GM11168 (cell line): ENCODE measurements at regions not wholly inside any gene's neighbourhood (a gene's known extent, or its start where the extent isn't known, plus 50 kb on each side); places are given as distances from the start of the nearest gene placed in this dataset.

ENCODE experiments used
- in situ Hi-C: fragments of 300-500 bp; cut with MboI; formaldehyde crosslinking; loops from one replicate; pipeline ENCODE4 v1.12.0; 2022; ENCODE audit warnings: low sequenced_read_pairs; ENCODE audit not compliant: unreplicated experiment

DNA sequence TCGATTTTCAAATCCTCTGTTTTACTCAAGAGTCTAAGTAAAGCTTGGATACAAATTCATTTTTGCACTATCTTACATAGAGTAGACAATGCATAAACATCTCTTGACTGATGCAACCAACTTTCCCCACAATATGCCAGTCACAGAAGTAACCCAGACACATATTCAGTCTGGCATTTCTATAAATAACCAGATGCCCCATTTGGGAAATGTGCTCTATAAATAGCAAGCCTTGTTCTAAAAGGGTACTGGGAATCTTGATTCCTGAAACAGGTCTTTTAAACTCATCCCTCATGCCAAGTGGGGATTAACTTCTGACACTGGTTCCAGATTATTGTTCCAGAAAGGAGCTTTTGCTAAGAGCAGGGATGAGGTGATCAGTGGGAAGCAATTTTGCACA is 411.7 kb downstream of the EPM2A start:
- in situ Hi-C loops = no loop called here

DNA sequence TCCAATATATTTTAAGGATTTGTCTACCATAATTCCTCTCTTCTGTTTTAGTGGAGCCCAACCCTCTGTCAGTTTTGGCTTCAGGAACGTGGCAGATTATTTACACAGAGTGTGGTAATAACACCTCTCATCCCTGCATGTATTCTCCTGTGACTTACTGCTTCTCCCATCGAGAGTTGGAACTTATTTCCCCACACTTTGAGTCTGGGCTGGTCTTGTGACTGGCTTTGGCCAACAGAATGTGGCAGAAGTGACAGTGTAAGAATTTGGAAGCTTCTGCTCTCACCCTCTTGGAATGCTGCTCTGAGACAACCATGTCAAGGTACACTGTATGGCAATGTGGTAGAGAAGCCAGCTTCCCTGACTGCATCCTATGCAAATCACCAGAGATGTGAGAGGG is 407.7 kb downstream of the EPM2A start:
- in situ Hi-C loops = no loop called here

- in situ Hi-C loops = no loop called here
These were observed 406.1 kb downstream of the EPM2A start for GRCh38 chr6:145329257-145329656.

- in situ Hi-C loops = no loop called here
These were observed 404.3 kb downstream of the EPM2A start for GRCh38 chr6:145331066-145331465.

GRCh38 chr6:145332011-145332410 is 403.3 kb downstream of the EPM2A start:
- in situ Hi-C loops = no loop called here

GRCh38 chr6:145336119-145336518 is 399.2 kb downstream of the EPM2A start:
- in situ Hi-C loops = no loop called here

DNA sequence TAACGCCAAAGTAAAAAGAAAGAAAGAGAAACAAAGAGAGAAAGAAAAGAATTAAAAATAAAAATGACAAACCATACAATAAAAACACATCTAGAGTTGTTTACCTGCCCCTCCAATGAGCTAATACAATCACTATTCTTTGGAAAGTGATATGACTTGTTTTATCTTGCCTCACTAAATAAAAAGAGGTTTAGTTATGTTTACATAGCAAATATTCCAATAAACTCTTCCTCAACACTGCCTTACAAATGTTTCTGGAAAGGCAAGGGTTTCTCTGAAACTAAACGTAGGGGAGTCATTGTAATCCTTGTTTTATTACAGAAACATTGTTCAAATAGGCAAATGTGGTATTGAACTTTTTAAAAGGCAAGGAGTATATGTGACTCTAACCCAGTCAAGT is 396.2 kb downstream of the EPM2A start:
- in situ Hi-C loops = no loop called here

- in situ Hi-C loops = no loop called here
These were observed 395.1 kb downstream of the EPM2A start for GRCh38 chr6:145340256-145340655.

GRCh38 chr6:145345094-145345493 is 390.2 kb downstream of the EPM2A start:
- in situ Hi-C loops = no loop called here

- in situ Hi-C loops = no loop called here
These were observed 388.1 kb downstream of the EPM2A start for GRCh38 chr6:145347216-145347615.

DNA sequence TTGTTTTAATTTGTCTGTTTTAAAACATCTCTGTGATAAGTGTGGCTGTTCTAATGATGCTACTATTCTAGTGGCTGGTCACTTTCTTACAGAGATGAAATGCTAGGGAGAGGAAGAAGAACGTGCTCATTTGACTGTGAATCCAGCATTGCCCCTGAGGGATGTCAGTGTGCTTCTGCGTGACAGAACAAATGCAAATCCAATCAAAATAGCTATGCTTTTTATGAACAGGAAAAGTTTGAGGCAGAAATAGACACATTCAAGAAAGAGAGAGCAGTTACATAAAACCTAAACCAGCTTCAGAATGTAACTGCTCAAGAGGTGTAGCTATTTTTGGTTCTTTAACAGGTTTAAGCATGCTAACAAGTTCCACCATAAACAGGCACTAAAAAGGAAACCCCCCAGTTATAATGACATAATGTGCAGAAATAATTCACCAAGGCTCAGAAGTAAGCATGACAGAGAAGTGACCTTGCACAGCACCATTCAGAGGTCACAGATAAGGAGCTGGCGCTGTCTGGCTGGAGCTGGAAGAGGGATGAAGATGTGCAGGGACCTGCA is 385.3 kb downstream of the EPM2A start:
- in situ Hi-C loops = no loop called here

DNA sequence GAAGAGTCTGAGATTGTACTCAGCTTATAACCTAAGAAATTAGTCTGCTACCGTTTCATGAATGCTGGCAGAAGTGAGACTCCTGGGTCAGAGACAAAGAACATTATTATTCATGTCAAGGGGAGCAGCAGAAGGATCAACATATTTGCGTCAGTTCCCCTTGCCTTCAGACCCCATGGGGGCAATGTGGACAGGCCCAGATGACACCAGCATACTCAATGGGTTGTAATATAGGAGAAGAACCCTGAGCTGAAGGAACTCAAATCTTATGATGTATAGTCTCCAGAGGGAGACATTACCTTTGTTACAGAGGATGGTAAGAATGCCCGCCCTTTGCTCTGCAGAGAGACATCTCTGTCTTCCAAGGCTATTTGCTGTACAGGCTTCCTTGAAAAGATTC is 384.4 kb downstream of the EPM2A start:
- in situ Hi-C loops = no loop called here

DNA sequence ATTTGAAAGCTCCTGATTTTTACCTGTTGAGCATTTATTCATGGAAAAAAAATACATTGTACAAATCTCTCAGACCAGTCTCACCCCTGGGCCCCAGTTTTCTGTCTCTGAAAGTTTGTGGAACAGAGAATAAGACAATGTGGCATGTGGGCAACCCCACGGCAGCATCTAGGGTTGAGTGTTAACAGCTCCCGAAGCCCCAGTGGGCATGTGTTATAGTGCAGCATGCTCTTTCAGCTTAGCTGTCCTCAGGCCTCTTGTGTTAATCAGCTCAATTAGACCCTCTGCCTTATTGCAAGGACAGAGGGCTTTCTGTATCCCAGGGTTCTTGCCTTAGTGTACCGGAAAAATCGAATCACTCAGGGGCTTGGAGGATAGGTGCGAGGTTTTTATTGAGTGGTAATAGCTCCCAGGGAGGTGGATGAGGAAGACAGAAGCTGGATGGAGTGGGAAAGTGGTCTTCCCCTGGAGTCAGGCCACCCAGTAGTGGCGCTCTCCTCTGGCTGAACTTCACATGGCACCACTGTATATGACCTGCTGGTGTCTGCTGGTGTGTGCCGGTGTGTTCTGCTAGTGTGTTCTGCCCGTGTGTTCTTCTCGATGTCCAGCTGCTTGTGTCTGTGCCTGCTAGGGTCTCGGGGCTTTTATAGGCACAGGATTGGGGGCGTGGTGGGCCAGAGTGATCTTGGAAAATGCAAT is 382.8 kb downstream of the EPM2A start:
- in situ Hi-C loops = no loop called here

GRCh38 chr6:145360865-145361264 is 374.5 kb downstream of the EPM2A start:
- in situ Hi-C loops = no loop called here

DNA sequence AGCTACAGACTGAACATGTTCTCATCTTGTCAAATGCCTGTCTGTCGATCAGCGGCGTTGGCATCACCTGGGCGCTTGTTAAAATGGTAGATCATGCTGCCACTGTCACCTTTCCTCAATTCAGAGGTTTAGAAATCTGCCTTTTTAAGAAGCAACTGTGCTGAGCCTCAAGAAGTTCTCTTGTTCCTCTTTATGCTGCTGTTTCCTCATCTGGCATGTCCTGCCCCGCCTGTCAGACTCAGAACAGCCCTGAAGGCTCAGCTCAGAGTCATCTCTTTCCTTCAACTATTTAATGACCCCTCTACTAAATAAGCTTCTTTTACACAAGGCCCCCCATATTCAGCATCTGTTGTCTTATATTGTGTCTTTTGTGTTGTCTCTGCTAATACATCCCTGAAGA is 368.2 kb downstream of the EPM2A start:
- in situ Hi-C loops = no loop called here

DNA sequence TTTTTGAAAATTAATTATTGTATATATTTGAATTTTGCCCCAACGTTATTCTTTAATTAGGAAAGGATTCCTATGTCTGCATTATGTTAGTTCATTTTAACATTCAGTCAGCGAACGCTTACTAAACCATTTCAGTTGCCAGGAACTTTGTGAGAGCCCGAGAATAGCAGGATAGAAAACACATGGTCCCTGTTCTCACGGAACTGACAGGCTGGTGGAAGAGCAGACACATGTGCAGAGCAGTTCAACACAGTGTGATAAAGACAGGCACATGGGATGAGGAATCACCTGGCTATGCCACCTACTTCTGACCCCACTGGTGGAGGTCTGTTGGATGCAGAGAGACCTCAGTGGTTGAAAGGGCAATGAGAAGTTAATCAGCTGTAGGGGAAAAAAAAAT is 367.2 kb downstream of the EPM2A start:
- in situ Hi-C loops = no loop called here

- in situ Hi-C loops = no loop called here
These were observed 364.8 kb downstream of the EPM2A start for GRCh38 chr6:145370559-145370958.

DNA sequence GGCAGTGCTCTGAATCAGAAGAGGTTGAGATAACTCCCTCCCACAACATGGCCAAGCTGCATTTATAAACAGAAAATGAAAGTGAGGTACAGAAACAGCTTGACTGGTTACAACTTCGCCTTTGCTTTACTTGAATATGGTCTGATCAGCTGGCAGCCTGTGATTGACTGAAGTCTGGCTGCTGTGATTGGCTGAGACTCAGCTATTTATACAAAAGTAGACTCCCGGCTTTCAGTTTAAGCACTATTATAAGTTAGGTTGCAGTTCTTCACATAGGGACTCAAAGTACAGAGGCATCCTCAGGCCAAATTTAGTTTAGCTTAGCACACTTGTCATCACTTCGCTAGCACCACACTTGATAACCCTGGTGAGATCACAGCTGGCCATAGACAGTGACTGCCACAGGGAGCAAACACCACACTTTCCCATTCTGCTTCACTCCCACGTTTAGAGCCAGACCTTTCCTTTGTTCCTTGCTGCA is 362.6 kb downstream of the EPM2A start:
- in situ Hi-C loops = no loop called here

GRCh38 chr6:145373826-145374225 is 361.5 kb downstream of the EPM2A start:
- in situ Hi-C loops = no loop called here

DNA sequence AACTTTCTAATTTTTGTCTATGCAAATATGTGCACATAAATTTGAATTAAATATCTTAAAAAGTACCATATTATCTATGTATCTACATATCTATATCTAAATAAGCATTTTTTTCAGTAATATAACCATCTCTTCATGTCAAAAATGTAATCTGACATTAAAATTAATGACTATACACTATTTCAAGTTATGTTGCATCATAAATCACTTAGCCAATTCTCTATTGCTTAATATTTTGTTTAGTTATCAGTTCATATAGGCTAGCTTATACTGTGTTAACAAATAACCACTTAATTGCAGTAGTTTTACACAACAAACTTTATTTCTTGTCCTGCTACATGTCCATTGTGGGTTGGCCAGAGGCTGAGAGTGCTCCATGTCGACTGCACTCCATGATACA is 360.8 kb downstream of the EPM2A start:
- in situ Hi-C loops = no loop called here

- in situ Hi-C loops = no loop called here
These were observed 359.8 kb downstream of the EPM2A start for GRCh38 chr6:145375502-145375901.

GRCh38 chr6:145380186-145380585 is 355.1 kb downstream of the EPM2A start:
- in situ Hi-C loops = no loop called here
